B cell (primary cell): ENCODE measurements at regions not wholly inside any gene's neighbourhood (a gene's known extent, or its start where the extent isn't known, plus 50 kb on each side); places are given as distances from the start of the nearest gene placed in this dataset.
"Not testable (repeated sequence)": the region's sequence is repeated elsewhere in the genome, so short reads cannot be mapped to it uniquely, and the experiment has no call there.

ENCODE experiments used
- ATAC-seq: fragments of 200-7000 bp; cut with Tn5 transposase; one replicate; pipeline ENCODE4 v1.10.0; 2021; ENCODE audit warnings: low read depth, mild to moderate bottlenecking, moderate number of reproducible peaks, moderate library complexity
- CTCF ChIA-PET: fragments of 350-600 bp; sonication (Branson Sonifier 250); formaldehyde crosslinking; loops from one replicate; lab custom pipeline; 2021; ENCODE audit warnings: antibody characterized with exemption, inconsistent platforms; lab: Charles Lee
- POLR2A ChIA-PET: fragments of 350-600 bp; sonication (Branson Sonifier 250); formaldehyde crosslinking; loops from one replicate; lab custom pipeline; 2021; ENCODE audit warnings: antibody characterized with exemption; lab: Charles Lee
- DNase-seq: peaks from one replicate; pipeline ENCODE4 v3.0.0; 2013
- H2AFZ ChIP-seq: 2 replicates; pipeline ENCODE4 v1.6.1; 2012; ENCODE audit warnings: mild to moderate bottlenecking, low read depth, low read length; ENCODE audit not compliant: insufficient read depth, poor library complexity, severe bottlenecking
- H3K27ac ChIP-seq, 2 donors: 1 replicate in 1 of 2; 2 replicates in 1 of 2; pipeline ENCODE4 v1.5.1; 2012 to 2013; ENCODE audit warnings: low read length in 2 of 2, mild to moderate bottlenecking in 2 of 2, moderate library complexity in 1 of 2
- H3K27me3 ChIP-seq, 4 experiments: fragments of 200-600 bp in 1 of 4; sonication (generic) in 1 of 4; replicated peaks in 1 of 4; 1 replicate in 2 of 4; 2 replicates in 2 of 4; pipeline versions ENCODE4 v1.6.1 to v1.7.0; 2013 to 2016; ENCODE audit warnings: low read length in 3 of 4, mild to moderate bottlenecking in 2 of 4, mixed read lengths in 1 of 4, moderate library complexity in 1 of 4; ENCODE audit not compliant: insufficient read depth in 4 of 4, control insufficient read depth in 3 of 4; ENCODE audit errors: control extremely low read depth in 1 of 4
- H3K36me3 ChIP-seq, 2 experiments: replicated peaks in 1 of 2; 1 replicate in 1 of 2; 2 replicates in 1 of 2; pipeline versions ENCODE4 v1.6.1 to v1.7.1; 2013; ENCODE audit warnings: low read length in 1 of 2; ENCODE audit not compliant: insufficient read depth in 2 of 2, control insufficient read depth in 1 of 2; ENCODE audit errors: control extremely low read depth in 1 of 2, extremely low read depth in 1 of 2
- H3K4me1 ChIP-seq, 2 donors: fragments of 200-600 bp in 1 of 2; sonication (generic) in 1 of 2; 1 replicate in 1 of 2; 2 replicates in 1 of 2; pipeline versions ENCODE4 v1.5.1 to v1.6.1; 2013 to 2017; ENCODE audit warnings: low read length in 2 of 2; ENCODE audit not compliant: control insufficient read depth in 2 of 2, insufficient read depth in 2 of 2
- H3K4me2 ChIP-seq: replicated peaks from 2 replicates; pipeline ENCODE3; 2012; ENCODE audit warnings: mild to moderate bottlenecking, low read depth, low read length; ENCODE audit not compliant: poor library complexity, severe bottlenecking
- H3K4me3 ChIP-seq, 5 experiments: fragments of 200-600 bp in 1 of 5; sonication (generic) in 1 of 5; 1 replicate in 3 of 5; 2 replicates in 2 of 5; pipeline versions ENCODE4 v1.5.1 to v1.7.0; 2011 to 2016; ENCODE audit warnings: low read length in 4 of 5, mild to moderate bottlenecking in 4 of 5, low read depth in 2 of 5, control low read depth in 1 of 5, moderate library complexity in 1 of 5; ENCODE audit not compliant: insufficient read depth in 1 of 5; ENCODE audit errors: control extremely low read depth in 1 of 5, extremely low read depth in 1 of 5
- H3K79me2 ChIP-seq: fragments of 200-600 bp; sonication (generic); one replicate; pipeline ENCODE4 v1.6.0; 2016; ENCODE audit warnings: low read length; ENCODE audit not compliant: control insufficient read depth, insufficient read depth
- H3K9ac ChIP-seq: fragments of 200-600 bp; sonication (generic); 2 replicates; pipeline ENCODE4 v1.6.1; 2017; ENCODE audit warnings: mild to moderate bottlenecking, low read length, moderate library complexity
- H3K9me3 ChIP-seq, 3 donors: one replicate each; pipeline versions ENCODE4 v1.6.1 to v1.7.1; 2013; ENCODE audit warnings: low read length in 2 of 3; ENCODE audit not compliant: control insufficient read depth in 2 of 3, insufficient read depth in 1 of 3; ENCODE audit errors: control extremely low read depth in 1 of 3
- H4K20me1 ChIP-seq: 2 replicates; pipeline ENCODE4 v1.6.0; 2012; ENCODE audit warnings: mild to moderate bottlenecking, low read length; ENCODE audit not compliant: insufficient read depth, control insufficient read depth, poor library complexity, severe bottlenecking
- H3K27ac Mint-ChIP-seq: one replicate; pipeline ENCODE4 v1.8.0; 2021; ENCODE audit warnings: mixed read lengths
- H3K27me3 Mint-ChIP-seq: one replicate; pipeline ENCODE4 v1.8.0; 2021; ENCODE audit warnings: mixed read lengths
- H3K4me1 Mint-ChIP-seq: one replicate; pipeline ENCODE4 v1.8.0; 2021; ENCODE audit warnings: mixed read lengths
- H3K4me3 Mint-ChIP-seq: one replicate; pipeline ENCODE4 v1.8.0; 2021; ENCODE audit warnings: mixed read lengths
- H3K9me3 Mint-ChIP-seq: one replicate; pipeline ENCODE4 v1.8.0; 2022; ENCODE audit warnings: mixed read lengths; ENCODE audit not compliant: insufficient read depth
- EZH2 ChIP-seq: IDR thresholded peaks from 2 replicates; pipeline ENCODE4 v1.6.1; 2012; ENCODE audit warnings: borderline replicate concordance, low read depth, mild to moderate bottlenecking, moderate library complexity, low read length; ENCODE audit not compliant: insufficient read depth, poor library complexity, severe bottlenecking
- WGBS: methylation state at CpG from one replicate; pipeline ENCODE4 v1.1.5; 2013; ENCODE audit warnings: missing lambda C conversion rate; ENCODE audit not compliant: insufficient coverage; 5-methylcytosine and 5-hydroxymethylcytosine counted together
- intact Hi-C: fragments of 100-400 bp; cut with micrococcal nuclease; formaldehyde crosslinking; loops from one replicate; pipeline ENCODE4 v1.10.0; 2022
- TF ChIP-seq, protein P1 (sequence below): fragments of 200-600 bp; IDR thresholded peaks from one replicate; pipeline ENCODE4 v1.8.0; 2022; ENCODE audit warnings: antibody characterized with exemption, mild to moderate bottlenecking

DNA sequence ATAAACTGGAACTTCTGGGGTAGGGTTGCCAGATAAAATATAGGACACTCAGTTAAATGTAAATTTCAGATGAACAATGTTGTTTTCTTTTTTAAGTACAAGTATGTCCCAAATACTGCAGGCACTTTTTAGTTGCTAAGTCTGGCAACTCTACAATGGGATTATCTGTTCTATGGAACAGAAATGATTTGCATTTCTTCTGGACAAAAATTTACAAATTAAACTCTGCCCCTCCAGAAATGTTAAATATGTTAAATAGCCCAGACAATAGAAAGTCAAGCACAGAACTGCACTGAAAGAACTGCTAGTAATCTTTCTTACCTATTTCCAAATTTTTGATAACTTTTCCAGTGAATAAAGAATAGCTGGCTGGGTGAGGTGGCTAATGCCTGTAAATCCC is 140.1 kb upstream of the DDX53 start:
- TF ChIP-seq, protein P1, sequence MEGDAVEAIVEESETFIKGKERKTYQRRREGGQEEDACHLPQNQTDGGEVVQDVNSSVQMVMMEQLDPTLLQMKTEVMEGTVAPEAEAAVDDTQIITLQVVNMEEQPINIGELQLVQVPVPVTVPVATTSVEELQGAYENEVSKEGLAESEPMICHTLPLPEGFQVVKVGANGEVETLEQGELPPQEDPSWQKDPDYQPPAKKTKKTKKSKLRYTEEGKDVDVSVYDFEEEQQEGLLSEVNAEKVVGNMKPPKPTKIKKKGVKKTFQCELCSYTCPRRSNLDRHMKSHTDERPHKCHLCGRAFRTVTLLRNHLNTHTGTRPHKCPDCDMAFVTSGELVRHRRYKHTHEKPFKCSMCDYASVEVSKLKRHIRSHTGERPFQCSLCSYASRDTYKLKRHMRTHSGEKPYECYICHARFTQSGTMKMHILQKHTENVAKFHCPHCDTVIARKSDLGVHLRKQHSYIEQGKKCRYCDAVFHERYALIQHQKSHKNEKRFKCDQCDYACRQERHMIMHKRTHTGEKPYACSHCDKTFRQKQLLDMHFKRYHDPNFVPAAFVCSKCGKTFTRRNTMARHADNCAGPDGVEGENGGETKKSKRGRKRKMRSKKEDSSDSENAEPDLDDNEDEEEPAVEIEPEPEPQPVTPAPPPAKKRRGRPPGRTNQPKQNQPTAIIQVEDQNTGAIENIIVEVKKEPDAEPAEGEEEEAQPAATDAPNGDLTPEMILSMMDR = no peak
- no peak for TF ChIP-seq EZH2
- intact Hi-C loops = no loop called here
- H3K27ac ChIP-seq = no peak overlapping the region
- H3K27me3 ChIP-seq = no peaks in the 10 kb centered on the region
- no peaks in the 10 kb centered on the region for H3K4me1 ChIP-seq
- Mint-ChIP-seq H3K4me3 (no peak overlapping the region), H3K9me3 (no peaks in the 10 kb centered on the region), H3K4me1 (no peaks in the 10 kb centered on the region), H3K27ac (no peak overlapping the region), H3K27me3 (no peaks in the 10 kb centered on the region)
- no peak overlapping the region for H2AFZ ChIP-seq
- H3K4me2 ChIP-seq = no peak overlapping the region
- H3K36me3 ChIP-seq = no peaks in the 10 kb centered on the region
- ChIA-PET POLR2A (no interaction called here), CTCF (no interaction called here)
- DNase-seq = no peak
- no peak overlapping the region for H3K9ac ChIP-seq
- H3K9me3 ChIP-seq = no peaks in the 10 kb centered on the region
- no peak overlapping the region for H3K4me3 ChIP-seq
- no peaks in the 10 kb centered on the region for H4K20me1 ChIP-seq
- ATAC-seq = no peak
- H3K79me2 ChIP-seq = no peaks in the 10 kb centered on the region

DNA sequence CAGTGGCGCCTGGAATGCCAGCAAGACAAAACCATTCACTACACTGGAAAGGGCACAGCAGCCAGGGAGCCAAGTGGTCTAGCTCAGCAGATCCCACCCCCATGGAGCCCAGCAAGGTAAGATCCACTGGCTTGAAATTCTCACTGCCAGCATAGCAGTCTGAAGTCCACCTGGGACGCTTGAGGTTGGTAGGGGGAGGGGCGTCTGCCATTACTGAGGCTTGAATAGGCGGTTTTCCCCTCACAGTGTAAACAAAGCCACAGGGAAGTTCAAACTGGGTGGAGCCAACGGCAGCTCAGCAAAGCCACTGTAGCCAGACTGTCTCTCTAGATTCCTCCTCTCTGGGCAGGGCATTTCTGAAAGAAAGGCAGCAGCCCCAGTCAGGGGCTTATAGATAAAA is 133.0 kb upstream of the DDX53 start:
- POLR2A ChIA-PET, H3K4me3 Mint-ChIP-seq, H3K4me1 Mint-ChIP-seq, H3K27ac ChIP-seq, H3K4me2 ChIP-seq, H3K36me3 ChIP-seq, H3K9ac ChIP-seq, H3K9me3 Mint-ChIP-seq, H3K79me2 ChIP-seq, CTCF ChIA-PET, H3K9me3 ChIP-seq, H2AFZ ChIP-seq, H3K27me3 ChIP-seq, ATAC-seq, H4K20me1 ChIP-seq, H3K4me3 ChIP-seq, H3K27ac Mint-ChIP-seq, DNase-seq, H3K4me1 ChIP-seq, intact Hi-C loops, H3K27me3 Mint-ChIP-seq: not testable (repeated sequence)
- WGBS = no CpG with 5 or more reads among the region's 5 CpGs
